ENCODE measurements at regions not wholly inside any gene's neighbourhood (a gene's known extent, or its start where the extent isn't known, plus 50 kb on each side); places are given as distances from the start of the nearest gene placed in this dataset.
"Not testable (repeated sequence)": the region's sequence is repeated elsewhere in the genome, so short reads cannot be mapped to it uniquely, and the experiment has no call there.

DNA sequence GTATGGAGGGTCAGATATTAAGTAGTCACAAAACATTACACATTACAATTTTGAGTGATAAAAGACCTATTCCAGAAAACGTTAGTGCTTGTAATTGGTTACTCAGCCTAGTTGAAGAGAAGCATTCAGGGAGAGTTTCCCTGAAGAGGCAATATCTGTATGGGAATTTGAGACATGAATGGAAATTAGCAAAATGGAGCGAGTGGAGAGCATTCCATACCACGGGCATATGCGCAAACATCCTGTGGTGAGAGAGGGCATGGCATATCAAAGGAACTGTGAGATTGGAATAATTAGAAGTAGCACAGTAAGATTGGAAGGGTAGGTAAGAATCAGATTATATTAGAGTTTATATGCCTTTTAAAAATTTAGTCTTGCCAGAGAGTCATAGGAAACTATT lies 867.9 kb downstream of the PRIM2 start:
- TF ChIP-seq, protein P1, sequence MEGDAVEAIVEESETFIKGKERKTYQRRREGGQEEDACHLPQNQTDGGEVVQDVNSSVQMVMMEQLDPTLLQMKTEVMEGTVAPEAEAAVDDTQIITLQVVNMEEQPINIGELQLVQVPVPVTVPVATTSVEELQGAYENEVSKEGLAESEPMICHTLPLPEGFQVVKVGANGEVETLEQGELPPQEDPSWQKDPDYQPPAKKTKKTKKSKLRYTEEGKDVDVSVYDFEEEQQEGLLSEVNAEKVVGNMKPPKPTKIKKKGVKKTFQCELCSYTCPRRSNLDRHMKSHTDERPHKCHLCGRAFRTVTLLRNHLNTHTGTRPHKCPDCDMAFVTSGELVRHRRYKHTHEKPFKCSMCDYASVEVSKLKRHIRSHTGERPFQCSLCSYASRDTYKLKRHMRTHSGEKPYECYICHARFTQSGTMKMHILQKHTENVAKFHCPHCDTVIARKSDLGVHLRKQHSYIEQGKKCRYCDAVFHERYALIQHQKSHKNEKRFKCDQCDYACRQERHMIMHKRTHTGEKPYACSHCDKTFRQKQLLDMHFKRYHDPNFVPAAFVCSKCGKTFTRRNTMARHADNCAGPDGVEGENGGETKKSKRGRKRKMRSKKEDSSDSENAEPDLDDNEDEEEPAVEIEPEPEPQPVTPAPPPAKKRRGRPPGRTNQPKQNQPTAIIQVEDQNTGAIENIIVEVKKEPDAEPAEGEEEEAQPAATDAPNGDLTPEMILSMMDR (IDR thresholded peaks at IDR 0.05) = not testable (repeated sequence)
- not testable (repeated sequence) for TF ChIP-seq POLR2A (IDR thresholded peaks at IDR 0.05)
